ENCODE measurements at regions not wholly inside any gene's neighbourhood (a gene's known extent, or its start where the extent isn't known, plus 50 kb on each side); places are given as distances from the start of the nearest gene placed in this dataset.

DNA sequence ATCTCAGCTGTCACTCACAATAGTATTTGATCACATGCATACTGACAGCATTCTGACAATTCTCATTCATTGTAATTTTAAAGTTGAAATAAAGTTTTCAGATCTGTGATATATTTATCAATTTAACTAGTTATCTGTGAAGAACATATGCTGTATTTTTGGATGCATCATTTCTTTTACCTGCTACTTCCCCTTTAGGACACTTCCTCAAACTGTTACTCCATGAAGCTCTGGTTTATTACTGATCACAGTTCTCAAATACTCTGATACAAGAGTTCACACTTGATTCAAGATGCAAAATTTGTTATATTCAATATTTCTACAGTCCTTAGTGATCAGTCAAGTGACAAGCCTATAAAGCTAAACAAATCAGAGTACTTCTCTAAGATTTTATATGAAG, 1655.2 kb downstream of the LRRC4C start:
- H3K4me2 ChIP-seq (ENCODE audit: insufficient read depth, low read length) = no peak overlapping the region
- no peaks in the 10 kb centered on the region for H3K4me1 ChIP-seq (ENCODE audit: insufficient read depth, low read length)
- no peaks in the 10 kb centered on the region for H3K27me3 ChIP-seq (ENCODE audit: insufficient read depth, low read length)
- DNase-seq (ENCODE audit: insufficient read length, low spot score, missing footprints) = no peak
- H3K36me3 ChIP-seq (ENCODE audit: insufficient read depth, low read length) = no peaks in the 10 kb centered on the region
- H3K27ac ChIP-seq (ENCODE audit: low read depth, low read length) = no peak overlapping the region
- no peak overlapping the region for H3K4me3 ChIP-seq (ENCODE audit: insufficient read depth, low read length)
- TF ChIP-seq CTCF (IDR thresholded peaks at IDR 0.05; ENCODE audit: extremely low read depth, low read depth, low read length) = no peak
- H3K79me2 ChIP-seq (ENCODE audit: insufficient read depth, low read length) = no peaks in the 10 kb centered on the region
- no peak overlapping the region for H2AFZ ChIP-seq (ENCODE audit: low read length)
- H3K9me3 ChIP-seq (ENCODE audit: low read depth, low read length) = no peaks in the 10 kb centered on the region
- H4K20me1 ChIP-seq (ENCODE audit: insufficient read depth, low read length) = no peaks in the 10 kb centered on the region

DNA sequence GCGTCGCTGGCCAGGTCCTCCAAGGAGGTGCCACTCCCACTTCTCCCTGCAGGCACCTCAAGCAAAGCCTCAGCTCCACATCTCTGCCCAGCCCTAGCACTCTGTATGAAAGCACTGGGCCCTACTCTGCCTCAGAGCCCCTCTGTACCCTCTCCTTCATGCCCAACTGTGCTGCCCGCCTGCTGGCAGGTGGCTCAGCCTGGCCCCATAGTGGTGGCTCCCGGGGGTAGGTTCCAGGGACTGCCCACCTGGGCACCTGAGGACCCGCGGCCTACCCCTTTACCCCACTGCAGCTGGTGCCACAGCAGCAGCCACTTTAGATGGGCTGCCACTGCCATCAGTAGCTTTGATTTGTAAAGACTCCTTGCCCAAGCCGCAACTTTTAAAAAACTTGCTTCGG, 1672.8 kb downstream of the LRRC4C start:
- Histone ChIP-seq H3K36me3 (ENCODE audit: insufficient read depth, low read length) (no peaks in the 10 kb centered on the region), H3K79me2 (ENCODE audit: insufficient read depth, low read length) (no peaks in the 10 kb centered on the region), H3K27ac (ENCODE audit: low read depth, low read length) (no peak overlapping the region), H4K20me1 (ENCODE audit: insufficient read depth, low read length) (no peaks in the 10 kb centered on the region), H3K27me3 (ENCODE audit: insufficient read depth, low read length) (no peaks in the 10 kb centered on the region), H3K9me3 (ENCODE audit: low read depth, low read length) (no peaks in the 10 kb centered on the region), H3K4me3 (ENCODE audit: insufficient read depth, low read length) (no peak overlapping the region), H2AFZ (ENCODE audit: low read length) (no peak overlapping the region), H3K4me2 (ENCODE audit: insufficient read depth, low read length) (no peak overlapping the region), H3K4me1 (ENCODE audit: insufficient read depth, low read length) (no peaks in the 10 kb centered on the region)
- TF ChIP-seq CTCF (IDR thresholded peaks at IDR 0.05; ENCODE audit: extremely low read depth, low read depth, low read length) = no peak
- DNase-seq (ENCODE audit: insufficient read length, low spot score, missing footprints) = no peak

DNA sequence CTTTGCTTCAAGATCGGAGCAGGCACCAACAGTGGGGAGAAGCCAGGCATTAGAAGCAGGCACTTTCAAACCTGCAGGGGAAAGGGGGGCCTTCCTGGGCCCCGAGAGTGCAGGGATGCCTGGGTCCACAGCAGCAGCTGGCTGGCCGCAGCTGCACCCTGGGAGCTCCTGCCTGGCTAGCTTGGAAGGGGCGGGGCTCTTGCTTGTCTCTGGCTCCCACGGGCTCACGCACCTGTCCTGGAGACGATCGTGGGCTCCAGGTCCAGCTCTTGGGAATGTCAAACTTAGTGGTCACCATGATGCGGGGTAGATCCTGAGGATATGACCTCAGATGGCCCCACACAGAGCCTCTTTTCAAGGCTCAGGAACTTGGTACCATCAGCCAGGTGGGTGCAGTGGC, 1673.2 kb downstream of the LRRC4C start:
- no peaks in the 10 kb centered on the region for H3K79me2 ChIP-seq (ENCODE audit: insufficient read depth, low read length)
- no peak for TF ChIP-seq CTCF (IDR thresholded peaks at IDR 0.05; ENCODE audit: extremely low read depth, low read depth, low read length)

GRCh38 chr11:39784873-39785272, 1674.6 kb downstream of the LRRC4C start:
- H4K20me1 ChIP-seq (ENCODE audit: insufficient read depth, low read length) = no peaks in the 10 kb centered on the region

More for the DNA sequence above, 1673.2 kb downstream of the LRRC4C start:
- Histone ChIP-seq H4K20me1 (ENCODE audit: insufficient read depth, low read length) (no peaks in the 10 kb centered on the region), H2AFZ (ENCODE audit: low read length) (no peak overlapping the region), H3K4me1 (ENCODE audit: insufficient read depth, low read length) (no peaks in the 10 kb centered on the region), H3K27ac (ENCODE audit: low read depth, low read length) (no peak overlapping the region), H3K4me3 (ENCODE audit: insufficient read depth, low read length) (no peak overlapping the region), H3K27me3 (ENCODE audit: insufficient read depth, low read length) (no peaks in the 10 kb centered on the region), H3K36me3 (ENCODE audit: insufficient read depth, low read length) (no peaks in the 10 kb centered on the region), H3K9me3 (ENCODE audit: low read depth, low read length) (no peaks in the 10 kb centered on the region), H3K4me2 (ENCODE audit: insufficient read depth, low read length) (no peak overlapping the region)
- DNase-seq (ENCODE audit: insufficient read length, low spot score, missing footprints) = no peak

More at GRCh38 chr11:39784873-39785272, 1674.6 kb downstream of the LRRC4C start:
- Histone ChIP-seq H3K9me3 (ENCODE audit: low read depth, low read length) (no peaks in the 10 kb centered on the region), H3K4me2 (ENCODE audit: insufficient read depth, low read length) (no peak overlapping the region), H3K4me3 (ENCODE audit: insufficient read depth, low read length) (no peak overlapping the region), H3K27ac (ENCODE audit: low read depth, low read length) (no peak overlapping the region), H2AFZ (ENCODE audit: low read length) (no peak overlapping the region), H3K79me2 (ENCODE audit: insufficient read depth, low read length) (no peaks in the 10 kb centered on the region), H3K27me3 (ENCODE audit: insufficient read depth, low read length) (no peaks in the 10 kb centered on the region), H3K36me3 (ENCODE audit: insufficient read depth, low read length) (no peaks in the 10 kb centered on the region), H3K4me1 (ENCODE audit: insufficient read depth, low read length) (no peaks in the 10 kb centered on the region)
- DNase-seq (ENCODE audit: insufficient read length, low spot score, missing footprints) = no peak
- no peak for TF ChIP-seq CTCF (IDR thresholded peaks at IDR 0.05; ENCODE audit: extremely low read depth, low read depth, low read length)

Measured in osteoblast (primary cell).